ENCODE measurements at regions not wholly inside any gene's neighbourhood (a gene's known extent, or its start where the extent isn't known, plus 50 kb on each side); places are given as distances from the start of the nearest gene placed in this dataset.

- TF ChIP-seq, protein P1, sequence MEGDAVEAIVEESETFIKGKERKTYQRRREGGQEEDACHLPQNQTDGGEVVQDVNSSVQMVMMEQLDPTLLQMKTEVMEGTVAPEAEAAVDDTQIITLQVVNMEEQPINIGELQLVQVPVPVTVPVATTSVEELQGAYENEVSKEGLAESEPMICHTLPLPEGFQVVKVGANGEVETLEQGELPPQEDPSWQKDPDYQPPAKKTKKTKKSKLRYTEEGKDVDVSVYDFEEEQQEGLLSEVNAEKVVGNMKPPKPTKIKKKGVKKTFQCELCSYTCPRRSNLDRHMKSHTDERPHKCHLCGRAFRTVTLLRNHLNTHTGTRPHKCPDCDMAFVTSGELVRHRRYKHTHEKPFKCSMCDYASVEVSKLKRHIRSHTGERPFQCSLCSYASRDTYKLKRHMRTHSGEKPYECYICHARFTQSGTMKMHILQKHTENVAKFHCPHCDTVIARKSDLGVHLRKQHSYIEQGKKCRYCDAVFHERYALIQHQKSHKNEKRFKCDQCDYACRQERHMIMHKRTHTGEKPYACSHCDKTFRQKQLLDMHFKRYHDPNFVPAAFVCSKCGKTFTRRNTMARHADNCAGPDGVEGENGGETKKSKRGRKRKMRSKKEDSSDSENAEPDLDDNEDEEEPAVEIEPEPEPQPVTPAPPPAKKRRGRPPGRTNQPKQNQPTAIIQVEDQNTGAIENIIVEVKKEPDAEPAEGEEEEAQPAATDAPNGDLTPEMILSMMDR (IDR thresholded peaks at IDR 0.05), result no peak
- TF ChIP-seq EP300 (IDR thresholded peaks at IDR 0.05) (no peak), POLR2A (IDR thresholded peaks at IDR 0.05; ENCODE audit: low read depth) (no peak)
Observed at GRCh38 chr12:65755596-65755978, 68.7 kb upstream of the HMGA2 start.
